Choroid plexus epithelial cell (primary cell): ENCODE measurements at regions not wholly inside any gene's neighbourhood (a gene's known extent, or its start where the extent isn't known, plus 50 kb on each side); places are given as distances from the start of the nearest gene placed in this dataset.
"Not testable (repeated sequence)": the region's sequence is repeated elsewhere in the genome, so short reads cannot be mapped to it uniquely, and the experiment has no call there.

Experiments used
- DNase-seq: peaks from one replicate; pipeline ENCODE4 v3.0.0-alpha.2; 2010; ENCODE audit warnings: low read depth
- H3K4me3 ChIP-seq: 2 replicates; pipeline ENCODE4 v1.5.1; 2011; ENCODE audit warnings: low read depth, mild to moderate bottlenecking, control low read depth, low read length, moderate library complexity
- CTCF ChIP-seq: conservative IDR thresholded peaks from 2 replicates; pipeline ENCODE4 v1.5.1; 2011; ENCODE audit warnings: low read depth, mild to moderate bottlenecking, control low read depth, inconsistent platforms, low read length, moderate library complexity

- H3K4me3 ChIP-seq: no peak overlapping the region
- no peak for DNase-seq
- no peak for TF ChIP-seq CTCF
These were observed 121.4 kb downstream of the DMRT2 start for GRCh38 chr9:1171546-1171945.

GRCh38 chr9:1173211-1173610 lies 123.1 kb downstream of the DMRT2 start:
- no peak for TF ChIP-seq CTCF
- H3K4me3 ChIP-seq: no peak overlapping the region
- DNase-seq: no peak

GRCh38 chr9:1173993-1174392 lies 123.8 kb downstream of the DMRT2 start:
- no peak for TF ChIP-seq CTCF
- H3K4me3 ChIP-seq: no peak overlapping the region
- no peak for DNase-seq

- H3K4me3 ChIP-seq: no peak overlapping the region
- no peak for TF ChIP-seq CTCF
- no peak for DNase-seq
These were observed 129.2 kb downstream of the DMRT2 start for GRCh38 chr9:1179366-1179765.

GRCh38 chr9:1184146-1184545 lies 134.0 kb downstream of the DMRT2 start:
- no peak for DNase-seq
- no peak overlapping the region for H3K4me3 ChIP-seq
- no peak for TF ChIP-seq CTCF

- H3K4me3 ChIP-seq, DNase-seq: not testable (repeated sequence)
These were observed 137.0 kb downstream of the DMRT2 start for GRCh38 chr9:1187137-1187536.

GRCh38 chr9:1195636-1196035 lies 145.5 kb downstream of the DMRT2 start:
- H3K4me3 ChIP-seq, DNase-seq: not testable (repeated sequence)

- TF ChIP-seq CTCF: no peak
- H3K4me3 ChIP-seq: no peak overlapping the region
- no peak for DNase-seq
These were observed 147.9 kb downstream of the DMRT2 start for GRCh38 chr9:1198085-1198484.
